Testis (tissue), 2 donors: ENCODE measurements at regions not wholly inside any gene's neighbourhood (a gene's known extent, or its start where the extent isn't known, plus 50 kb on each side); places are given as distances from the start of the nearest gene placed in this dataset.

Experiments
- CTCF ChIP-seq, 3 experiments: fragments of 450-650 bp in 2 of 3; fragments of 200-600 bp in 1 of 3; sonication (generic) in 1 of 3; IDR thresholded peaks; one replicate each; pipeline ENCODE4 v1.5.1; 2016 to 2019; ENCODE audit warnings: antibody characterized with exemption in 3 of 3, mild to moderate bottlenecking in 2 of 3, moderate library complexity in 1 of 3
- POLR2A ChIP-seq: fragments of 450-650 bp; IDR thresholded peaks from one replicate; pipeline ENCODE4 v1.6.1; 2017; ENCODE audit warnings: antibody characterized with exemption, mild to moderate bottlenecking, moderate library complexity

- no peak for TF ChIP-seq CTCF (IDR thresholded peaks at IDR 0.05)
- no peak for TF ChIP-seq POLR2A
Measured at GRCh38 chr14:97328743-97329142, 531.6 kb downstream of the VRK1 start.
